H1 (cell line): ENCODE measurements at regions not wholly inside any gene's neighbourhood (a gene's known extent, or its start where the extent isn't known, plus 50 kb on each side); places are given as distances from the start of the nearest gene placed in this dataset.

Experiments
- CTCF ChIA-PET: fragments of 300-600 bp; sonication (Branson Sonifier 250); formaldehyde crosslinking; loops from one replicate; lab custom pipeline; 2021; ENCODE audit not compliant: partially characterized antibody; lab: Charles Lee
- POLR2A ChIA-PET: fragments of 300-600 bp; sonication (Branson Sonifier 250); formaldehyde crosslinking; loops from one replicate; lab custom pipeline; 2021; ENCODE audit warnings: inconsistent platforms; ENCODE audit not compliant: partially characterized antibody; lab: Charles Lee
- DNase-seq, 2 experiments: peaks; one replicate each; pipeline versions ENCODE4 v3.0.0 to v3.0.0-alpha.2; 2010 to 2022; ENCODE audit warnings: low spot score in 2 of 2, low read depth in 1 of 2, mixed read lengths in 1 of 2
- FAIRE-seq: peaks from 2 replicates; lab custom pipeline; 2011; peaks lifted over from hg19 to GRCh38; lab: Jason Lieb, UNC
- H2AFZ ChIP-seq: 2 replicates; pipeline ENCODE4 v1.8.1; 2012; ENCODE audit warnings: low read length, inconsistent platforms
- H2AK5ac ChIP-seq: 2 replicates; pipeline ENCODE4 v1.6.1; 2013; ENCODE audit warnings: low read depth, low read length
- H2BK120ac ChIP-seq: replicated peaks from 2 replicates; pipeline ENCODE3; 2013; ENCODE audit warnings: low read depth, low read length, inconsistent platforms
- H2BK12ac ChIP-seq: 2 replicates; pipeline ENCODE4 v1.6.1; 2013; ENCODE audit warnings: low read depth, low read length
- H2BK15ac ChIP-seq: 2 replicates; pipeline ENCODE4 v1.6.1; 2013; ENCODE audit warnings: low read length
- H2BK20ac ChIP-seq: 2 replicates; pipeline ENCODE4 v1.6.1; 2013; ENCODE audit warnings: low read length
- H2BK5ac ChIP-seq: 2 replicates; pipeline ENCODE4 v1.6.1; 2013; ENCODE audit warnings: low read depth, low read length
- H3K14ac ChIP-seq: 2 replicates; pipeline ENCODE4 v1.6.1; 2013; ENCODE audit warnings: inconsistent platforms; ENCODE audit not compliant: insufficient read length
- H3K18ac ChIP-seq: 2 replicates; pipeline ENCODE4 v1.6.1; 2013; ENCODE audit warnings: low read length; ENCODE audit errors: extremely low read depth
- H3K23ac ChIP-seq: 2 replicates; pipeline ENCODE4 v1.6.1; 2013; ENCODE audit warnings: inconsistent platforms; ENCODE audit not compliant: insufficient read length
- H3K23me2 ChIP-seq: 2 replicates; pipeline ENCODE4 v1.6.1; 2013; ENCODE audit warnings: low read depth, low read length
- H3K27ac ChIP-seq: 2 replicates; pipeline ENCODE4 v1.6.1; 2011; ENCODE audit warnings: low read depth, low read length, inconsistent platforms
- H3K27me3 ChIP-seq, 4 experiments: replicated peaks in 1 of 4; 1 replicate in 1 of 4; 2 replicates in 3 of 4; pipeline versions ENCODE4 v1.6.1 to v1.8.1; 2011 to 2013; ENCODE audit warnings: low read length in 3 of 4, mild to moderate bottlenecking in 3 of 4, inconsistent platforms in 2 of 4, mixed read lengths in 2 of 4, moderate library complexity in 1 of 4; ENCODE audit not compliant: control insufficient read depth in 3 of 4, insufficient read depth in 3 of 4; ENCODE audit errors: extremely low read depth in 1 of 4
- H3K36me3 ChIP-seq, 4 experiments: 2 replicates each; pipeline versions ENCODE4 v1.6.1 to v1.8.1; 2011 to 2013; ENCODE audit warnings: mild to moderate bottlenecking in 4 of 4, low read length in 3 of 4, moderate library complexity in 2 of 4, control low read depth in 1 of 4, inconsistent platforms in 1 of 4; ENCODE audit not compliant: insufficient read depth in 4 of 4, control insufficient read depth in 2 of 4
- H3K4ac ChIP-seq: replicated peaks from 2 replicates; pipeline ENCODE3; 2013; ENCODE audit warnings: low read length, low read depth, mixed read lengths, inconsistent platforms; ENCODE audit not compliant: insufficient read length
- H3K4me1 ChIP-seq, 4 experiments: replicated peaks in 1 of 4; 1 replicate in 1 of 4; 2 replicates in 3 of 4; pipeline versions ENCODE4 v1.6.1 to v1.8.1; 2011 to 2013; ENCODE audit warnings: low read length in 3 of 4, inconsistent platforms in 2 of 4, mixed read lengths in 1 of 4; ENCODE audit not compliant: insufficient read depth in 4 of 4, control insufficient read depth in 3 of 4
- H3K4me2 ChIP-seq, 2 experiments: 2 replicates each; pipeline versions ENCODE4 v1.6.1 to v1.8.1; 2011 to 2013; ENCODE audit warnings: low read depth in 2 of 2, low read length in 2 of 2, control low read depth in 1 of 2, inconsistent platforms in 1 of 2, mild to moderate bottlenecking in 1 of 2; ENCODE audit not compliant: insufficient read depth in 1 of 2
- H3K4me3 ChIP-seq, 4 experiments: fragments of 200-600, 300-600 bp in 1 of 4; sonication (generic), shearing (Covaris generic), sonication (Bioruptor Twin) in 1 of 4; 2 replicates each; pipeline versions ENCODE4 v1.5.1 to v1.8.1; 2011 to 2016; ENCODE audit warnings: low read length in 4 of 4, low read depth in 3 of 4, control low read depth in 2 of 4, inconsistent platforms in 2 of 4, mild to moderate bottlenecking in 2 of 4, mixed read lengths in 1 of 4, moderate library complexity in 1 of 4; ENCODE audit not compliant: insufficient read depth in 2 of 4; ENCODE audit errors: extremely low read depth in 1 of 4
- H3K56ac ChIP-seq: replicated peaks from 2 replicates; pipeline ENCODE3; 2013; ENCODE audit warnings: low read depth, mild to moderate bottlenecking, mixed read lengths, low read length, inconsistent platforms; ENCODE audit not compliant: insufficient read length
- H3K79me1 ChIP-seq: 2 replicates; pipeline ENCODE4 v1.6.1; 2013; ENCODE audit warnings: low read depth, low read length, control low read depth
- H3K79me2 ChIP-seq, 2 experiments: 2 replicates each; pipeline versions ENCODE4 v1.6.1 to v1.8.1; 2012 to 2013; ENCODE audit warnings: low read length in 2 of 2, mild to moderate bottlenecking in 2 of 2, inconsistent platforms in 1 of 2; ENCODE audit not compliant: insufficient read depth in 2 of 2, control insufficient read depth in 1 of 2
- H3K9ac ChIP-seq, 4 experiments: replicated peaks in 1 of 4; 1 replicate in 1 of 4; 2 replicates in 3 of 4; pipeline versions ENCODE4 v1.6.1 to v1.8.1; 2011 to 2013; ENCODE audit warnings: low read depth in 3 of 4, low read length in 3 of 4, control low read depth in 2 of 4, mild to moderate bottlenecking in 2 of 4, moderate library complexity in 2 of 4, inconsistent platforms in 1 of 4; ENCODE audit errors: extremely low read depth in 1 of 4
- H3K9me3 ChIP-seq, 2 experiments: 2 replicates each; pipeline versions ENCODE4 v1.6.1 to v1.8.1; 2012 to 2013; ENCODE audit warnings: mild to moderate bottlenecking in 2 of 2, moderate library complexity in 2 of 2, control low read depth in 1 of 2, inconsistent platforms in 1 of 2, low read depth in 1 of 2, low read length in 1 of 2, mixed read lengths in 1 of 2; ENCODE audit not compliant: insufficient read depth in 2 of 2
- H4K20me1 ChIP-seq, 2 experiments: replicated peaks in 1 of 2; 2 replicates each; pipeline versions ENCODE3 to v1.8.1; 2011 to 2013; ENCODE audit warnings: inconsistent platforms in 2 of 2, low read length in 2 of 2, mild to moderate bottlenecking in 1 of 2; ENCODE audit not compliant: insufficient read depth in 2 of 2, control insufficient read depth in 1 of 2
- H4K5ac ChIP-seq: 2 replicates; pipeline ENCODE4 v1.6.1; 2013; ENCODE audit warnings: low read length, low read depth, mixed read lengths, inconsistent platforms; ENCODE audit not compliant: insufficient read length
- H4K8ac ChIP-seq: 2 replicates; pipeline ENCODE4 v1.8.0; 2013; ENCODE audit warnings: mild to moderate bottlenecking, moderate library complexity, low read length, inconsistent platforms; ENCODE audit not compliant: insufficient read depth; ENCODE audit errors: extremely low read depth
- H4K91ac ChIP-seq: replicated peaks from 2 replicates; pipeline ENCODE3; 2013; ENCODE audit warnings: low read length, mixed read lengths, inconsistent platforms; ENCODE audit not compliant: insufficient read length
- SP1 ChIP-seq: IDR thresholded peaks from 2 replicates; pipeline ENCODE4 v1.6.1; 2011; ENCODE audit warnings: low read depth, low read length
- TAF1 ChIP-seq: IDR thresholded peaks from 2 replicates; pipeline ENCODE4 v1.6.1; 2011; ENCODE audit warnings: mild to moderate bottlenecking, low read depth, low read length
- WGBS, 2 experiments: shearing (Covaris generic) in 1 of 2; methylation state at CpG; one replicate each; pipeline versions ENCODE4 v1.1.6 to v1.1.7; 2013 to 2015; ENCODE audit warnings: low lambda C conversion rate in 2 of 2, mixed read lengths in 2 of 2, inconsistent platforms in 1 of 2, low coverage in 1 of 2, missing lambda C conversion rate in 1 of 2; ENCODE audit not compliant: insufficient replicate concordance in 2 of 2, insufficient coverage in 1 of 2, insufficient read length in 1 of 2; ENCODE audit errors: extremely low coverage in 1 of 2, missing lambda C conversion rate in 1 of 2; 5-methylcytosine and 5-hydroxymethylcytosine counted together

GRCh38 chr4:100880011-100880410, 362.2 kb upstream of the EMCN start:
- FAIRE-seq, result no peak
- Histone ChIP-seq H3K4me2 (no peak overlapping the region), H4K20me1 (no peaks in the 10 kb centered on the region), H2BK15ac (no peak overlapping the region), H3K4me1 (no peaks in the 10 kb centered on the region), H2BK20ac (no peak overlapping the region), H3K23ac (no peak overlapping the region), H3K18ac (no peak overlapping the region), H3K23me2 (peaks cover 2% of the 10 kb centered on the region; the same call in 1 of the 2 replicates), H2BK12ac (no peak overlapping the region), H3K79me2 (no peaks in the 10 kb centered on the region), H3K9ac (no peak overlapping the region), H2BK120ac (no peak overlapping the region), H3K36me3 (no peaks in the 10 kb centered on the region), H3K14ac (no peak overlapping the region), H4K91ac (no peak overlapping the region), H3K4me3 (no peak overlapping the region), H3K27ac (no peak overlapping the region), H3K56ac (no peak overlapping the region), H3K79me1 (no peaks in the 10 kb centered on the region), H3K27me3 (no peaks in the 10 kb centered on the region), H4K8ac (no peak overlapping the region), H3K9me3 (no peaks in the 10 kb centered on the region), H2AFZ (no peak overlapping the region), H4K5ac (no peak overlapping the region), H2AK5ac (no peak overlapping the region), H2BK5ac (no peak overlapping the region), H3K4ac (no peak overlapping the region)
- POLR2A ChIA-PET, result no interaction called here
- no peak for DNase-seq
- CTCF ChIA-PET, result interaction anchor here (0.9 to 2.1 kb wide), 3 partner anchors 9 to 13 kb away, joined by 3 to 7 read pairs (median 5); no protein-coding TSS in a partner anchor
- TF ChIP-seq SP1, result peak; percentile 81
- TF ChIP-seq TAF1, result no peak
- 94% methylated on average over 1 of the region's 1 CpG; no CpG with 5 or more reads in 1 of the 2 experiments for WGBS, 2 experiments
